ENCODE measurements at regions not wholly inside any gene's neighbourhood (a gene's known extent, or its start where the extent isn't known, plus 50 kb on each side); places are given as distances from the start of the nearest gene placed in this dataset.

GRCh38 chr6:2562721-2563451, 187.8 kb downstream of the MYLK4 start:
- no peak for DNase-seq

- DNase-seq: no peak
Measured at GRCh38 chr6:2560917-2561698, 189.6 kb downstream of the MYLK4 start.

- DNase-seq: no peak
Measured at GRCh38 chr6:2560140-2560818, 190.4 kb downstream of the MYLK4 start.

GRCh38 chr6:2558861-2559801, 191.6 kb downstream of the MYLK4 start:
- no peak for DNase-seq

GRCh38 chr6:2558098-2558680, 192.5 kb downstream of the MYLK4 start:
- no peak for DNase-seq

- DNase-seq: no peak
Measured at GRCh38 chr6:2557181-2557720, 193.5 kb downstream of the MYLK4 start.

GRCh38 chr6:2556761-2557160, 194.0 kb downstream of the MYLK4 start:
- no peak for DNase-seq

GRCh38 chr6:2554651-2555260, 196.0 kb downstream of the MYLK4 start:
- DNase-seq: no peak

- no peak for DNase-seq
Measured at GRCh38 chr6:2552526-2553154, 198.1 kb downstream of the MYLK4 start.

- no peak for DNase-seq
Measured at GRCh38 chr6:2551705-2552104, 199.0 kb downstream of the MYLK4 start.

- DNase-seq: no peak
Measured at GRCh38 chr6:2550247-2550646, 200.5 kb downstream of the MYLK4 start.

- no peak for DNase-seq
Measured at GRCh38 chr6:2549834-2550233, 200.9 kb downstream of the MYLK4 start.

- DNase-seq: no peak
Measured at GRCh38 chr6:2547355-2547754, 203.4 kb downstream of the MYLK4 start.

GRCh38 chr6:2546901-2547300, 203.8 kb downstream of the MYLK4 start:
- no peak for DNase-seq

- DNase-seq: no peak
Measured at GRCh38 chr6:2545383-2546038, 205.2 kb downstream of the MYLK4 start.

- no peak for DNase-seq
Measured at GRCh38 chr6:2543321-2543720, 207.4 kb downstream of the MYLK4 start.

- no peak for DNase-seq
Measured at GRCh38 chr6:2542858-2543218, 207.9 kb downstream of the MYLK4 start.

- DNase-seq: no peak
Measured at GRCh38 chr6:2542101-2542857, 208.4 kb downstream of the MYLK4 start.

GRCh38 chr6:2536451-2536850, 214.3 kb downstream of the MYLK4 start:
- no peak for DNase-seq

- no peak for DNase-seq
Measured at GRCh38 chr6:2535506-2535905, 215.2 kb downstream of the MYLK4 start.
